NOMO-1 treated with dmso at 0.1 percent for 144 hours (cell line): ENCODE measurements at regions not wholly inside any gene's neighbourhood (a gene's known extent, or its start where the extent isn't known, plus 50 kb on each side); places are given as distances from the start of the nearest gene placed in this dataset.
"Not testable (repeated sequence)": the region's sequence is repeated elsewhere in the genome, so short reads cannot be mapped to it uniquely, and the experiment has no call there.

Experiments
- DNase-seq: peaks from one replicate; lab custom pipeline; 2025; ENCODE audit not compliant: unreplicated experiment; lab: John Stamatoyannopoulos, UW

GRCh38 chr10:33102071-33102470 is 144.0 kb upstream of the ITGB1 start:
- DNase-seq, result no peak

- no peak for DNase-seq
Measured at GRCh38 chr10:33101392-33101787, 143.4 kb upstream of the ITGB1 start.

GRCh38 chr10:33100781-33101391 is 142.9 kb upstream of the ITGB1 start:
- no peak for DNase-seq

- no peak for DNase-seq
Measured at GRCh38 chr10:33099748-33100147, 141.7 kb upstream of the ITGB1 start.

- DNase-seq, result no peak
Measured at GRCh38 chr10:33098951-33099663, 141.1 kb upstream of the ITGB1 start.

GRCh38 chr10:33095867-33096815 is 138.1 kb upstream of the ITGB1 start:
- DNase-seq, result no peak

- DNase-seq, result no peak
Measured at GRCh38 chr10:33094263-33095051, 136.4 kb upstream of the ITGB1 start.

- no peak for DNase-seq
Measured at GRCh38 chr10:33093362-33093761, 135.3 kb upstream of the ITGB1 start.

- no peak for DNase-seq
Measured at GRCh38 chr10:33092596-33092995, 134.6 kb upstream of the ITGB1 start.

- no peak for DNase-seq
Measured at GRCh38 chr10:33091201-33091600, 133.2 kb upstream of the ITGB1 start.

- DNase-seq, result no peak
Measured at GRCh38 chr10:33088990-33089389, 131.0 kb upstream of the ITGB1 start.

GRCh38 chr10:33087922-33088321 is 129.9 kb upstream of the ITGB1 start:
- no peak for DNase-seq

GRCh38 chr10:33087152-33087551 is 129.1 kb upstream of the ITGB1 start:
- no peak for DNase-seq

GRCh38 chr10:33086100-33086499 is 128.1 kb upstream of the ITGB1 start:
- no peak for DNase-seq

- DNase-seq, result no peak
Measured at GRCh38 chr10:33085313-33085833, 127.3 kb upstream of the ITGB1 start.

- DNase-seq, result no peak
Measured at GRCh38 chr10:33084453-33084852, 126.4 kb upstream of the ITGB1 start.

GRCh38 chr10:33082373-33082895 is 124.4 kb upstream of the ITGB1 start:
- no peak for DNase-seq

GRCh38 chr10:33080467-33080866 is 122.4 kb upstream of the ITGB1 start:
- DNase-seq, result not testable (repeated sequence)

GRCh38 chr10:33074443-33074842 is 116.4 kb upstream of the ITGB1 start:
- no peak for DNase-seq

GRCh38 chr10:33073641-33074415 is 115.8 kb upstream of the ITGB1 start:
- DNase-seq, result no peak
